A549 (cell line): ENCODE measurements at regions not wholly inside any gene's neighbourhood (a gene's known extent, or its start where the extent isn't known, plus 50 kb on each side); places are given as distances from the start of the nearest gene placed in this dataset.

Source experiments
- ATAC-seq, 2 experiments: fragments of 200-7000 bp in 1 of 2; fragments of >200 bp in 1 of 2; cut with Nextera tagmentation in 1 of 2; cut with Tn5 transposase in 1 of 2; 3 replicates each; pipeline versions ENCODE4 v1.8.0 to v1.9.1; 2018 to 2020; ENCODE audit warnings: mild to moderate bottlenecking in 1 of 2, moderate library complexity in 1 of 2
- CTCF ChIA-PET: fragments of 300-600 bp; sonication (Branson Sonifier 250); formaldehyde crosslinking; extraction: SDS; loops from one replicate; lab custom pipeline; 2021; ENCODE audit warnings: antibody characterized with exemption, inconsistent platforms; lab: Yijun Ruan, JAX
- POLR2A ChIA-PET: fragments of 350-600 bp; formaldehyde crosslinking; extraction: SDS; loops from one replicate; lab custom pipeline; 2021; ENCODE audit warnings: antibody characterized with exemption, inconsistent platforms; lab: Yijun Ruan, JAX
- DNase-seq, 2 experiments: peaks; one replicate each; pipeline versions ENCODE4 v3.0.0 to v3.0.0-alpha.2; 2011 to 2016; ENCODE audit warnings: low read depth in 1 of 2, low spot score in 1 of 2
- FAIRE-seq: peaks from 2 replicates; lab custom pipeline; 2011; peaks lifted over from hg19 to GRCh38; lab: Jason Lieb, UNC
- H3K27ac ChIP-seq, 2 experiments: fragments of >200 bp; sonication (Bioruptor Twin); formaldehyde crosslinking; 3 replicates each; pipeline ENCODE4 v1.5.1; 2016 to 2017
- H3K4me1 ChIP-seq: fragments of >200 bp; sonication (Bioruptor Twin); formaldehyde crosslinking; 3 replicates; pipeline ENCODE4 v1.6.1; 2016
- H3K4me2 ChIP-seq: fragments of >200 bp; sonication (Bioruptor Twin); formaldehyde crosslinking; 3 replicates; pipeline ENCODE4 v1.6.1; 2016
- H3K4me3 ChIP-seq: fragments of >200 bp; sonication (Bioruptor Twin); formaldehyde crosslinking; 3 replicates; pipeline ENCODE4 v1.5.1; 2016
- H3K9me3 ChIP-seq: fragments of >200 bp; sonication (Bioruptor Twin); formaldehyde crosslinking; 3 replicates; pipeline ENCODE4 v1.6.1; 2016
- BCL3 ChIP-seq: fragments of >200 bp; sonication (Bioruptor Twin); formaldehyde crosslinking; IDR thresholded peaks from 3 replicates; pipeline ENCODE4 v1.6.1; 2016
- CBX8 ChIP-seq: fragments of 200-600 bp; sonication (generic); IDR thresholded peaks from 2 replicates; pipeline ENCODE4 v1.6.1; 2016
- CEBPB ChIP-seq, 2 experiments: fragments of >200 bp in 1 of 2; sonication (Bioruptor Twin) in 1 of 2; formaldehyde crosslinking in 1 of 2; IDR thresholded peaks; 2 replicates each; pipeline ENCODE4 v1.6.1; 2012 to 2016
- E2F6 ChIP-seq: IDR thresholded peaks from 2 replicates; pipeline ENCODE4 v1.6.1; 2012; ENCODE audit warnings: low read depth, borderline replicate concordance
- EHMT2 ChIP-seq: fragments of 200-600 bp; sonication (generic); IDR thresholded peaks from 2 replicates; pipeline ENCODE4 v1.6.1; 2016; ENCODE audit warnings: antibody characterized with exemption, low read depth, mild to moderate bottlenecking, moderate library complexity
- ELK1 ChIP-seq: fragments of 150-350 bp; IDR thresholded peaks from 2 replicates; pipeline ENCODE4 v1.6.1; 2014; ENCODE audit warnings: low read depth, mild to moderate bottlenecking, low read length
- ESRRA ChIP-seq: fragments of 150-350 bp; IDR thresholded peaks from 2 replicates; pipeline ENCODE4 v1.6.1; 2014; ENCODE audit warnings: mild to moderate bottlenecking, low read length, borderline replicate concordance
- FOSB ChIP-seq: fragments of 250-450 bp; sonication (Bioruptor Pico); IDR thresholded peaks from 2 replicates; pipeline ENCODE4 v1.5.0; 2020; ENCODE audit warnings: mild to moderate bottlenecking, moderate library complexity
- FOXS1 ChIP-seq: fragments of 250-450 bp; sonication (Bioruptor Pico); IDR thresholded peaks from 2 replicates; pipeline ENCODE4 v1.5.0; 2020; ENCODE audit warnings: mild to moderate bottlenecking, moderate library complexity
- HOXB13 ChIP-seq: fragments of 250-450 bp; sonication (Bioruptor Pico); IDR thresholded peaks from 2 replicates; pipeline ENCODE4 v1.5.0; 2020; ENCODE audit warnings: low read depth, mild to moderate bottlenecking, moderate library complexity
- HOXB5 ChIP-seq: fragments of 250-450 bp; sonication (Bioruptor Pico); IDR thresholded peaks from 2 replicates; pipeline ENCODE4 v1.5.0; 2020; ENCODE audit warnings: mild to moderate bottlenecking, moderate library complexity
- JUNB ChIP-seq: fragments of >200 bp; sonication (Bioruptor Twin); formaldehyde crosslinking; IDR thresholded peaks from 2 replicates; pipeline ENCODE4 v1.6.1; 2016
- KDM1A ChIP-seq: fragments of 200-600 bp; sonication (generic); IDR thresholded peaks from 2 replicates; pipeline ENCODE4 v1.6.1; 2016; ENCODE audit warnings: low read depth, mild to moderate bottlenecking
- MAFK ChIP-seq: fragments of 450-650 bp; IDR thresholded peaks from 2 replicates; pipeline ENCODE4 v1.6.1; 2014; ENCODE audit not compliant: partially characterized antibody
- MYC ChIP-seq: IDR thresholded peaks from 2 replicates; pipeline ENCODE4 v1.6.1; 2012; ENCODE audit warnings: mild to moderate bottlenecking, inconsistent platforms, low read length, improper control_type of control experiment, borderline replicate concordance
- NPAS2 ChIP-seq: fragments of 250-450 bp; sonication (Bioruptor Pico); IDR thresholded peaks from 2 replicates; pipeline ENCODE4 v1.8.0; 2022; ENCODE audit warnings: mild to moderate bottlenecking, moderate library complexity, borderline replicate concordance
- NR3C1 ChIP-seq: fragments of >200 bp; sonication (Bioruptor Twin); formaldehyde crosslinking; IDR thresholded peaks from 3 replicates; pipeline ENCODE4 v1.6.1; 2017
- POLR2A ChIP-seq: IDR thresholded peaks from 2 replicates; pipeline ENCODE4 v1.6.1; 2012; ENCODE audit warnings: mild to moderate bottlenecking, low read length
- RCOR1 ChIP-seq: fragments of 150-350 bp; IDR thresholded peaks from 2 replicates; pipeline ENCODE4 v1.6.1; 2014; ENCODE audit warnings: antibody characterized with exemption, low read length, low read depth
- RFX5 ChIP-seq: fragments of 450-650 bp; IDR thresholded peaks from 2 replicates; pipeline ENCODE4 v1.7.1; 2014; ENCODE audit warnings: antibody characterized with exemption, mild to moderate bottlenecking, moderate library complexity
- SREBF2 ChIP-seq: fragments of 450-650 bp; IDR thresholded peaks from 2 replicates; pipeline ENCODE4 v1.6.1; 2014; ENCODE audit warnings: mild to moderate bottlenecking, moderate library complexity
- TFCP2L1 ChIP-seq: fragments of 250-450 bp; sonication (Bioruptor Pico); IDR thresholded peaks from 2 replicates; pipeline ENCODE4 v1.5.0; 2021; ENCODE audit warnings: mild to moderate bottlenecking
- ZSCAN20 ChIP-seq: fragments of 250-450 bp; sonication (Bioruptor Pico); IDR thresholded peaks from 2 replicates; pipeline ENCODE4 v1.8.0; 2022; ENCODE audit warnings: mild to moderate bottlenecking, moderate library complexity
- WGBS: methylation state at CpG from one replicate; pipeline ENCODE4 v1.1.6; 2017; ENCODE audit errors: missing lambda C conversion rate; 5-methylcytosine and 5-hydroxymethylcytosine counted together
- TF ChIP-seq, protein P1 (sequence below): IDR thresholded peaks from 2 replicates; pipeline ENCODE4 v1.6.1; 2012
- TF ChIP-seq, protein P2 (sequence below): IDR thresholded peaks from 2 replicates; pipeline ENCODE4 v1.6.1; 2012
- TF ChIP-seq, protein P3 (sequence below): fragments of >200 bp; sonication (Bioruptor Twin); formaldehyde crosslinking; IDR thresholded peaks from 3 replicates; pipeline ENCODE4 v1.5.1; 2016

- no peak overlapping the region for H3K4me2 ChIP-seq
- WGBS, result 88% methylated on average over 10 of the region's 13 CpGs
- H3K4me3 ChIP-seq, result no peak overlapping the region
- FAIRE-seq (no peak), ATAC-seq (no peak), DNase-seq (no peak)
- no peak for TF ChIP-seq ESRRA
- TF ChIP-seq ELK1, result no peak
- no peak for TF ChIP-seq HOXB13
- no peak for TF ChIP-seq HOXB5 (CRISPR knock-in tag)
- TF ChIP-seq, protein P1, sequence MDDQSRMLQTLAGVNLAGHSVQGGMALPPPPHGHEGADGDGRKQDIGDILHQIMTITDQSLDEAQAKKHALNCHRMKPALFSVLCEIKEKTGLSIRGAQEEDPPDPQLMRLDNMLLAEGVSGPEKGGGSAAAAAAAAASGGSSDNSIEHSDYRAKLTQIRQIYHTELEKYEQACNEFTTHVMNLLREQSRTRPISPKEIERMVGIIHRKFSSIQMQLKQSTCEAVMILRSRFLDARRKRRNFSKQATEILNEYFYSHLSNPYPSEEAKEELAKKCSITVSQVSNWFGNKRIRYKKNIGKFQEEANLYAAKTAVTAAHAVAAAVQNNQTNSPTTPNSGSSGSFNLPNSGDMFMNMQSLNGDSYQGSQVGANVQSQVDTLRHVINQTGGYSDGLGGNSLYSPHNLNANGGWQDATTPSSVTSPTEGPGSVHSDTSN, result no peak
- TF ChIP-seq RCOR1, result no peak
- TF ChIP-seq EHMT2, result no peak
- TF ChIP-seq FOSB (CRISPR knock-in tag), result no peak
- TF ChIP-seq NR3C1, result no peak
- no peak for TF ChIP-seq NPAS2 (CRISPR knock-in tag)
- no peak for TF ChIP-seq RFX5
- TF ChIP-seq JUNB, result no peak
- TF ChIP-seq POLR2A, result no peak
- H3K27ac ChIP-seq, result no peak overlapping the region
- H3K9me3 ChIP-seq, result no peaks in the 10 kb centered on the region
- ChIA-PET CTCF (interaction anchor here (1.3 to 1.6 kb wide), 2 partner anchors 10 to 106 kb away, joined by 3 to 5 read pairs; no protein-coding TSS in a partner anchor), POLR2A (no interaction called here)
- peaks cover 15% of the 10 kb centered on the region for H3K4me1 ChIP-seq
Measured at GRCh38 chr6:168249746-168250145, 69.8 kb downstream of the DACT2 start.

- 90% methylated on average over 9 of the region's 9 CpGs for WGBS
- DNase-seq (no peak), FAIRE-seq (no peak), ATAC-seq (no peak)
- ChIA-PET CTCF (no interaction called here), POLR2A (no interaction called here)
- no peak for TF ChIP-seq CBX8
- no peak for TF ChIP-seq TFCP2L1 (CRISPR knock-in tag)
- TF ChIP-seq BCL3, result no peak
- TF ChIP-seq CEBPB (IDR thresholded peaks at IDR 0.05), result no peak
- no peak for TF ChIP-seq NPAS2 (CRISPR knock-in tag)
- TF ChIP-seq, protein P2, sequence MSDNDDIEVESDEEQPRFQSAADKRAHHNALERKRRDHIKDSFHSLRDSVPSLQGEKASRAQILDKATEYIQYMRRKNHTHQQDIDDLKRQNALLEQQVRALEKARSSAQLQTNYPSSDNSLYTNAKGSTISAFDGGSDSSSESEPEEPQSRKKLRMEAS, result no peak
- TF ChIP-seq SREBF2, result no peak
- no peak overlapping the region for H3K4me3 ChIP-seq
- peak overlapping the region in 1 of 2 experiments; percentile 44; a peak in 4 of 6 replicates for H3K27ac ChIP-seq
- H3K9me3 ChIP-seq, result no peaks in the 10 kb centered on the region
- H3K4me2 ChIP-seq, result peak overlapping the region; percentile 65; the same call in 2 of the 3 replicates
- peaks cover 15% of the 10 kb centered on the region for H3K4me1 ChIP-seq
Measured at GRCh38 chr6:168248148-168248620, 71.4 kb downstream of the DACT2 start.

DNA sequence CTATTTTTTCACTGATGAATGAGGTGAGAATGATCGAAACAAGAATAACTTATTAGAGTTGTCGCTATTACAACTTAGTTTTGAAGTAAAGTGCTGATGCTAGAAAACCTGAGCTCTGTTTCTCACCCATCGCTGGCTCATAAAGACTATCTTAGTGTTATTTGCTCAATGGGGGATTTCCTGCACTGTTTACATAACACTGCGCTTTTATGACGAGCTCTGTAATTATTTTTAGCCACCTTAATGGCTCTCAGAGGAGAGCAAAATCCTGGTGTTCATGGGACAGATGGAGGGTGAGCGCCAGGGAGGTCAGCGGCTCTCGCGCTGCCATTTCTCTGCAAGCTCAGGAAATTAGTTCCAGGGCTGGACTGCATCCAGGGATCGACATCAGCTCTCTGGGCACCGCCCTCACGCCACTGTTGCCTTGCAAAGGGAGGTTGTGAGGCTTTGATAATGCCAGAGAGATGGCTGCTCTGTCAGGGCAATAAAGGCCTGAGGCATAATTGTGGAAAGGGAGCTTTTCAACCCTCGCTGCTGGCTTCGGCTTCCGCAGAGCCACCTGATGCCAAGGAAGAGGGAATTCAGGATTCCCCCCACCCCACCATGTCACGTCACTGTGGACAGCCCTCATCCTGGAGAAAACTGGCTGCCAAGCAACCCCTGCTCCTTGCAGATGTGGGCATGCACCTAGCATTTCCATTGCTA, 72.0 kb downstream of the DACT2 start:
- peak; percentile 84 to 90 for ATAC-seq
- ChIA-PET CTCF (no interaction called here), POLR2A (no interaction called here)
- DNase-seq, result peak; percentile 36 to 38
- H3K27ac ChIP-seq, result peak overlapping the region in 1 of 2 experiments; percentile 44; a peak in 5 of 6 replicates
- WGBS, result 17% methylated on average over 15 of the region's 16 CpGs
- peaks cover 15% of the 10 kb centered on the region for H3K4me1 ChIP-seq
- H3K4me2 ChIP-seq, result peak overlapping the region; percentile 65
- peak overlapping the region; percentile 21; the same call in 1 of the 3 replicates for H3K4me3 ChIP-seq
- no peaks in the 10 kb centered on the region for H3K9me3 ChIP-seq
- FAIRE-seq, result no peak
- no peak for TF ChIP-seq FOXS1 (CRISPR knock-in tag)
- TF ChIP-seq E2F6, result no peak
- TF ChIP-seq MYC, result no peak
- TF ChIP-seq KDM1A, result no peak
- no peak for TF ChIP-seq ZSCAN20
- peak; percentile 75 for TF ChIP-seq MAFK
- TF ChIP-seq, protein P3, sequence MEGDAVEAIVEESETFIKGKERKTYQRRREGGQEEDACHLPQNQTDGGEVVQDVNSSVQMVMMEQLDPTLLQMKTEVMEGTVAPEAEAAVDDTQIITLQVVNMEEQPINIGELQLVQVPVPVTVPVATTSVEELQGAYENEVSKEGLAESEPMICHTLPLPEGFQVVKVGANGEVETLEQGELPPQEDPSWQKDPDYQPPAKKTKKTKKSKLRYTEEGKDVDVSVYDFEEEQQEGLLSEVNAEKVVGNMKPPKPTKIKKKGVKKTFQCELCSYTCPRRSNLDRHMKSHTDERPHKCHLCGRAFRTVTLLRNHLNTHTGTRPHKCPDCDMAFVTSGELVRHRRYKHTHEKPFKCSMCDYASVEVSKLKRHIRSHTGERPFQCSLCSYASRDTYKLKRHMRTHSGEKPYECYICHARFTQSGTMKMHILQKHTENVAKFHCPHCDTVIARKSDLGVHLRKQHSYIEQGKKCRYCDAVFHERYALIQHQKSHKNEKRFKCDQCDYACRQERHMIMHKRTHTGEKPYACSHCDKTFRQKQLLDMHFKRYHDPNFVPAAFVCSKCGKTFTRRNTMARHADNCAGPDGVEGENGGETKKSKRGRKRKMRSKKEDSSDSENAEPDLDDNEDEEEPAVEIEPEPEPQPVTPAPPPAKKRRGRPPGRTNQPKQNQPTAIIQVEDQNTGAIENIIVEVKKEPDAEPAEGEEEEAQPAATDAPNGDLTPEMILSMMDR, result no peak
